HepG2 (cell line): ENCODE measurements at regions not wholly inside any gene's neighbourhood (a gene's known extent, or its start where the extent isn't known, plus 50 kb on each side); places are given as distances from the start of the nearest gene placed in this dataset.

Experiments
- ATAC-seq: fragments of 200-7000 bp; cut with Tn5 transposase; 3 replicates; pipeline ENCODE4 v1.9.1; 2020; ENCODE audit warnings: mild to moderate bottlenecking, moderate library complexity
- BruUV-seq: library from RNA; stranded (reverse); fragments of 400-500 nt; replicated peaks from 2 replicates; lab custom pipeline; 2021; lab: Mats Ljungman, UMichigan
- CTCF ChIA-PET: fragments of 300-600 bp; formaldehyde crosslinking; extraction: SDS; loops from one replicate; lab custom pipeline; 2021; ENCODE audit warnings: low total read pairs, inconsistent platforms, low intra/inter-chr PET ratio; lab: Yijun Ruan, JAX
- POLR2A ChIA-PET: fragments of 350-600 bp; sonication (Branson Sonifier 250); formaldehyde crosslinking; loops from one replicate; lab custom pipeline; 2020; ENCODE audit warnings: antibody characterized with exemption, inconsistent platforms; lab: Yijun Ruan, JAX
- DNase-seq: peaks from one replicate; pipeline ENCODE4 v3.0.0-alpha.2; 2015; ENCODE audit warnings: low spot score
- FAIRE-seq: peaks from 3 replicates; lab custom pipeline; 2011; peaks lifted over from hg19 to GRCh38; lab: Jason Lieb, UNC
- H2AFZ ChIP-seq: one replicate; pipeline ENCODE4 v1.6.1; 2011; ENCODE audit warnings: low read length, inconsistent platforms
- H3K27ac ChIP-seq: fragments of 300-600 bp; 3 replicates; pipeline ENCODE4 v1.8.0; 2011; ENCODE audit warnings: mixed run types, mild to moderate bottlenecking, mixed read lengths, low read length, inconsistent platforms; ENCODE audit not compliant: insufficient read depth; ENCODE audit errors: extremely low read length
- H3K27me3 ChIP-seq, 2 experiments: fragments of 200-600 bp in 1 of 2; 2 replicates in 1 of 2; 3 replicates in 1 of 2; pipeline versions ENCODE4 v1.6.0 to v1.8.0; 2011; ENCODE audit warnings: low read length in 2 of 2, mild to moderate bottlenecking in 2 of 2, moderate library complexity in 2 of 2, inconsistent platforms in 1 of 2; ENCODE audit not compliant: insufficient read depth in 2 of 2, control insufficient read depth in 1 of 2
- H3K36me3 ChIP-seq, 2 experiments: fragments of 200-600 bp in 1 of 2; replicated peaks in 1 of 2; 2 replicates in 1 of 2; 3 replicates in 1 of 2; pipeline versions ENCODE4 v1.5.1 to v1.8.0; 2011; ENCODE audit warnings: low read length in 2 of 2, inconsistent platforms in 1 of 2; ENCODE audit not compliant: insufficient read depth in 2 of 2, control insufficient read depth in 1 of 2
- H3K4me1 ChIP-seq: 2 replicates; pipeline ENCODE4 v1.5.1; 2012; ENCODE audit warnings: low read length, inconsistent platforms; ENCODE audit not compliant: insufficient read depth
- H3K4me2 ChIP-seq: 2 replicates; pipeline ENCODE4 v1.6.0; 2011; ENCODE audit warnings: low read depth, low read length, inconsistent platforms
- H3K4me3 ChIP-seq, 3 experiments: fragments of 200-600 bp in 1 of 3; sonication (generic), shearing (Covaris generic) in 1 of 3; replicated peaks in 1 of 3; 2 replicates each; pipeline ENCODE4 v1.5.1; 2011 to 2016; ENCODE audit warnings: low read length in 3 of 3, inconsistent platforms in 2 of 3, low read depth in 2 of 3, mild to moderate bottlenecking in 2 of 3, control low read depth in 1 of 3, mixed read lengths in 1 of 3; ENCODE audit not compliant: insufficient read depth in 1 of 3
- H3K79me2 ChIP-seq: one replicate; pipeline ENCODE4 v1.6.1; 2011; ENCODE audit warnings: low read length, inconsistent platforms; ENCODE audit not compliant: insufficient read depth
- H3K9ac ChIP-seq: 2 replicates; pipeline ENCODE4 v1.6.0; 2011; ENCODE audit warnings: mild to moderate bottlenecking, low read depth, low read length, inconsistent platforms; ENCODE audit not compliant: insufficient read depth
- H3K9me3 ChIP-seq: 2 replicates; pipeline ENCODE4 v1.5.1; 2012; ENCODE audit warnings: mild to moderate bottlenecking, low read length
- H4K20me1 ChIP-seq: 2 replicates; pipeline ENCODE4 v1.6.0; 2011; ENCODE audit warnings: inconsistent platforms, mild to moderate bottlenecking, low read length, moderate library complexity; ENCODE audit not compliant: insufficient read depth
- CEBPB ChIP-seq: IDR thresholded peaks from 2 replicates; pipeline ENCODE4 v1.6.1; 2011; ENCODE audit warnings: low read depth, low read length, improper control_type of control experiment, borderline replicate concordance
- ELF1 ChIP-seq: sonication (generic); formaldehyde crosslinking; IDR thresholded peaks from 2 replicates; pipeline ENCODE4 v1.4.0; 2020; ENCODE audit warnings: missing genetic modification reagents
- GABPB1 ChIP-seq: IDR thresholded peaks from 2 replicates; pipeline ENCODE4 v1.6.1; 2016; ENCODE audit warnings: mild to moderate bottlenecking, missing genetic modification reagents, moderate library complexity, missing compliant biosample characterization
- ISX ChIP-seq: sonication (generic); formaldehyde crosslinking; conservative IDR thresholded peaks from 2 replicates; pipeline ENCODE4 v1.5.0; 2020; ENCODE audit warnings: missing genetic modification reagents
- SAP130 ChIP-seq: IDR thresholded peaks from 2 replicates; pipeline ENCODE4 v1.6.1; 2016; ENCODE audit warnings: low read depth
- ZNF17 ChIP-seq: sonication (generic); formaldehyde crosslinking; IDR thresholded peaks from 2 replicates; pipeline ENCODE4 v1.5.0; 2020; ENCODE audit warnings: mild to moderate bottlenecking, missing genetic modification reagents
- ZNF543 ChIP-seq: sonication (generic); formaldehyde crosslinking; IDR thresholded peaks from 2 replicates; pipeline ENCODE4 v1.4.0; 2020; ENCODE audit warnings: mild to moderate bottlenecking, missing genetic modification reagents
- ZNF678 ChIP-seq: sonication (generic); formaldehyde crosslinking; IDR thresholded peaks from 2 replicates; pipeline ENCODE4 v1.4.0; 2020; ENCODE audit warnings: mild to moderate bottlenecking, missing genetic modification reagents
- WGBS: methylation state at CpG from one replicate; pipeline ENCODE4 v1.1.6; 2017; ENCODE audit warnings: low lambda C conversion rate; 5-methylcytosine and 5-hydroxymethylcytosine counted together
- in situ Hi-C: cut with HindIII; loops from 2 replicates; pipeline ENCODE4 v1.10.0; 2017; ENCODE audit warnings: low pct_unique_long_range_greater_than_20kb; ENCODE audit not compliant: extremely low pct_ligation_motif_present
- intact Hi-C: fragments of 100-400 bp; cut with micrococcal nuclease; formaldehyde crosslinking; loops from one replicate; pipeline ENCODE4 v1.10.0; 2022; ENCODE audit not compliant: unreplicated experiment
- TF ChIP-seq, protein P1 (sequence below): sonication (generic); formaldehyde crosslinking; IDR thresholded peaks from 2 replicates; pipeline ENCODE4 v1.4.0; 2020; ENCODE audit warnings: missing genetic modification reagents, borderline replicate concordance
- TF ChIP-seq, protein P2 (sequence below): sonication (generic); formaldehyde crosslinking; IDR thresholded peaks from 2 replicates; pipeline ENCODE4 v1.4.0; 2020; ENCODE audit warnings: missing genetic modification reagents
- TF ChIP-seq, protein P3 (sequence below): sonication (generic); formaldehyde crosslinking; IDR thresholded peaks from 2 replicates; pipeline ENCODE4 v1.4.0; 2020; ENCODE audit warnings: missing genetic modification reagents
- TF ChIP-seq, protein P4 (sequence below): sonication (generic); formaldehyde crosslinking; IDR thresholded peaks from 2 replicates; pipeline ENCODE4 v1.5.0; 2020; ENCODE audit warnings: missing genetic modification reagents
- TF ChIP-seq, protein P5 (sequence below): sonication (generic); formaldehyde crosslinking; IDR thresholded peaks from 2 replicates; pipeline ENCODE4 v1.9.0; 2021; ENCODE audit warnings: missing genetic modification reagents, borderline replicate concordance
- TF ChIP-seq, protein P6 (sequence below): IDR thresholded peaks from 2 replicates; pipeline ENCODE4 v1.4.0; 2020; ENCODE audit warnings: mild to moderate bottlenecking, missing genetic modification reagents

DNA sequence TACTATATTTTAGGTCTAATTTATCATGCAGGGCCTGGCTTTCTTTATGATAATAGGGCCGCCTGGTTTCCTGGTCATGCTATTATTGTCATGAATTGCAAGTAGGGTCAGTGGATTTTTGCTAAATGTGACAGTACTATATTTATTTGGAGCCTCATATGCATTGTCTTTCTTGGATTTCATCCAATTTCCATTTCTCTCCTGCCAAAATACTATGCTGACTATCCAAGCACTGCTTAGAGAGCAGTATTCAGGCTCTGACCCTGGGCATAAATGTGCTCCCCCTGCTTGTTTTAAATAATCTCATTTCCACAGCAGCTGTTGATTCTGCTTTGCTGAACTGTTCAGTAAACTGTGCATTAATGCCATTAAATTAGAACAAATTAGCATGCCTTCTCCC lies 269.3 kb downstream of the GPM6A start (continued):
- TF ChIP-seq, protein P1, sequence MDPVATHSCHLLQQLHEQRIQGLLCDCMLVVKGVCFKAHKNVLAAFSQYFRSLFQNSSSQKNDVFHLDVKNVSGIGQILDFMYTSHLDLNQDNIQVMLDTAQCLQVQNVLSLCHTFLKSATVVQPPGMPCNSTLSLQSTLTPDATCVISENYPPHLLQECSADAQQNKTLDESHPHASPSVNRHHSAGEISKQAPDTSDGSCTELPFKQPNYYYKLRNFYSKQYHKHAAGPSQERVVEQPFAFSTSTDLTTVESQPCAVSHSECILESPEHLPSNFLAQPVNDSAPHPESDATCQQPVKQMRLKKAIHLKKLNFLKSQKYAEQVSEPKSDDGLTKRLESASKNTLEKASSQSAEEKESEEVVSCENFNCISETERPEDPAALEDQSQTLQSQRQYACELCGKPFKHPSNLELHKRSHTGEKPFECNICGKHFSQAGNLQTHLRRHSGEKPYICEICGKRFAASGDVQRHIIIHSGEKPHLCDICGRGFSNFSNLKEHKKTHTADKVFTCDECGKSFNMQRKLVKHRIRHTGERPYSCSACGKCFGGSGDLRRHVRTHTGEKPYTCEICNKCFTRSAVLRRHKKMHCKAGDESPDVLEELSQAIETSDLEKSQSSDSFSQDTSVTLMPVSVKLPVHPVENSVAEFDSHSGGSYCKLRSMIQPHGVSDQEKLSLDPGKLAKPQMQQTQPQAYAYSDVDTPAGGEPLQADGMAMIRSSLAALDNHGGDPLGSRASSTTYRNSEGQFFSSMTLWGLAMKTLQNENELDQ (CRISPR knock-in tag): no peak
- TF ChIP-seq, protein P2, sequence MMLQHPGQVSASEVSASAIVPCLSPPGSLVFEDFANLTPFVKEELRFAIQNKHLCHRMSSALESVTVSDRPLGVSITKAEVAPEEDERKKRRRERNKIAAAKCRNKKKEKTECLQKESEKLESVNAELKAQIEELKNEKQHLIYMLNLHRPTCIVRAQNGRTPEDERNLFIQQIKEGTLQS: no peak

DNA sequence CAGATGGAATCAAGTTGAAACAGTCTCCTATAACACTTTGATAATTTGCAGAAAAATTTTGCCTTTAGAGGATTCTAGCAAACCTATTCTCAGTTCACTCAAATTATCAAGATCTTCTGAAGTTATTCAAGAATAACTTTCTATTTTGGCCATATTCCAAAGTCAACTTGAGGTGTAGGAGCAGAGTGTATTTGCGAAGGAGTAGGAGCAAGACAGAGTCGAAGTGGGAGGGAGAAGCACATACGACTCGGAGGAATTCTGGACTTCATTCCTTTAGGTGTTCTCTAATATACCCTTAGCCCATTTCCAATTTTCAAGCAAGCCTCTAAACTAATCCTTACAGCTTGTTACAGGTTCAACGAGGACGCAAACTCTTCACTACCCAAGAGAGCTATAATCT lies 252.9 kb downstream of the GPM6A start:
- no TSS peak for BruUV-seq
- FAIRE-seq: no peak
- WGBS: 41% methylated on average over 6 of the region's 6 CpGs
- TF ChIP-seq, protein P3, sequence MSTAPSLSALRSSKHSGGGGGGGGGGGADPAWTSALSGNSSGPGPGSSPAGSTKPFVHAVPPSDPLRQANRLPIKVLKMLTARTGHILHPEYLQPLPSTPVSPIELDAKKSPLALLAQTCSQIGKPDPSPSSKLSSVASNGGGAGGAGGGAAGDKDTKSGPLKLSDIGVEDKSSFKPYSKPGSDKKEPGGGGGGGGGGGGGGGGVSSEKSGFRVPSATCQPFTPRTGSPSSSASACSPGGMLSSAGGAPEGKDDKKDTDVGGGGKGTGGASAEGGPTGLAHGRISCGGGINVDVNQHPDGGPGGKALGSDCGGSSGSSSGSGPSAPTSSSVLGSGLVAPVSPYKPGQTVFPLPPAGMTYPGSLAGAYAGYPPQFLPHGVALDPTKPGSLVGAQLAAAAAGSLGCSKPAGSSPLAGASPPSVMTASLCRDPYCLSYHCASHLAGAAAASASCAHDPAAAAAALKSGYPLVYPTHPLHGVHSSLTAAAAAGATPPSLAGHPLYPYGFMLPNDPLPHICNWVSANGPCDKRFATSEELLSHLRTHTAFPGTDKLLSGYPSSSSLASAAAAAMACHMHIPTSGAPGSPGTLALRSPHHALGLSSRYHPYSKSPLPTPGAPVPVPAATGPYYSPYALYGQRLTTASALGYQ: no peak
- no peak for TF ChIP-seq ISX
- TF ChIP-seq SAP130 (CRISPR knock-in tag): no peak
- no peak for TF ChIP-seq ZNF543 (CRISPR knock-in tag)
- no peak for TF ChIP-seq GABPB1 (CRISPR knock-in tag)
- TF ChIP-seq ZNF17 (CRISPR knock-in tag): no peak
- TF ChIP-seq, protein P4, sequence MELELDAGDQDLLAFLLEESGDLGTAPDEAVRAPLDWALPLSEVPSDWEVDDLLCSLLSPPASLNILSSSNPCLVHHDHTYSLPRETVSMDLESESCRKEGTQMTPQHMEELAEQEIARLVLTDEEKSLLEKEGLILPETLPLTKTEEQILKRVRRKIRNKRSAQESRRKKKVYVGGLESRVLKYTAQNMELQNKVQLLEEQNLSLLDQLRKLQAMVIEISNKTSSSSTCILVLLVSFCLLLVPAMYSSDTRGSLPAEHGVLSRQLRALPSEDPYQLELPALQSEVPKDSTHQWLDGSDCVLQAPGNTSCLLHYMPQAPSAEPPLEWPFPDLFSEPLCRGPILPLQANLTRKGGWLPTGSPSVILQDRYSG: no peak
- TF ChIP-seq CEBPB: no peak
- TF ChIP-seq, protein P5, sequence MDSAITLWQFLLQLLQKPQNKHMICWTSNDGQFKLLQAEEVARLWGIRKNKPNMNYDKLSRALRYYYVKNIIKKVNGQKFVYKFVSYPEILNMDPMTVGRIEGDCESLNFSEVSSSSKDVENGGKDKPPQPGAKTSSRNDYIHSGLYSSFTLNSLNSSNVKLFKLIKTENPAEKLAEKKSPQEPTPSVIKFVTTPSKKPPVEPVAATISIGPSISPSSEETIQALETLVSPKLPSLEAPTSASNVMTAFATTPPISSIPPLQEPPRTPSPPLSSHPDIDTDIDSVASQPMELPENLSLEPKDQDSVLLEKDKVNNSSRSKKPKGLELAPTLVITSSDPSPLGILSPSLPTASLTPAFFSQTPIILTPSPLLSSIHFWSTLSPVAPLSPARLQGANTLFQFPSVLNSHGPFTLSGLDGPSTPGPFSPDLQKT (CRISPR knock-in tag): no peak
- TF ChIP-seq ELF1: no peak
- no peak for TF ChIP-seq ZNF678
- TF ChIP-seq, protein P6, sequence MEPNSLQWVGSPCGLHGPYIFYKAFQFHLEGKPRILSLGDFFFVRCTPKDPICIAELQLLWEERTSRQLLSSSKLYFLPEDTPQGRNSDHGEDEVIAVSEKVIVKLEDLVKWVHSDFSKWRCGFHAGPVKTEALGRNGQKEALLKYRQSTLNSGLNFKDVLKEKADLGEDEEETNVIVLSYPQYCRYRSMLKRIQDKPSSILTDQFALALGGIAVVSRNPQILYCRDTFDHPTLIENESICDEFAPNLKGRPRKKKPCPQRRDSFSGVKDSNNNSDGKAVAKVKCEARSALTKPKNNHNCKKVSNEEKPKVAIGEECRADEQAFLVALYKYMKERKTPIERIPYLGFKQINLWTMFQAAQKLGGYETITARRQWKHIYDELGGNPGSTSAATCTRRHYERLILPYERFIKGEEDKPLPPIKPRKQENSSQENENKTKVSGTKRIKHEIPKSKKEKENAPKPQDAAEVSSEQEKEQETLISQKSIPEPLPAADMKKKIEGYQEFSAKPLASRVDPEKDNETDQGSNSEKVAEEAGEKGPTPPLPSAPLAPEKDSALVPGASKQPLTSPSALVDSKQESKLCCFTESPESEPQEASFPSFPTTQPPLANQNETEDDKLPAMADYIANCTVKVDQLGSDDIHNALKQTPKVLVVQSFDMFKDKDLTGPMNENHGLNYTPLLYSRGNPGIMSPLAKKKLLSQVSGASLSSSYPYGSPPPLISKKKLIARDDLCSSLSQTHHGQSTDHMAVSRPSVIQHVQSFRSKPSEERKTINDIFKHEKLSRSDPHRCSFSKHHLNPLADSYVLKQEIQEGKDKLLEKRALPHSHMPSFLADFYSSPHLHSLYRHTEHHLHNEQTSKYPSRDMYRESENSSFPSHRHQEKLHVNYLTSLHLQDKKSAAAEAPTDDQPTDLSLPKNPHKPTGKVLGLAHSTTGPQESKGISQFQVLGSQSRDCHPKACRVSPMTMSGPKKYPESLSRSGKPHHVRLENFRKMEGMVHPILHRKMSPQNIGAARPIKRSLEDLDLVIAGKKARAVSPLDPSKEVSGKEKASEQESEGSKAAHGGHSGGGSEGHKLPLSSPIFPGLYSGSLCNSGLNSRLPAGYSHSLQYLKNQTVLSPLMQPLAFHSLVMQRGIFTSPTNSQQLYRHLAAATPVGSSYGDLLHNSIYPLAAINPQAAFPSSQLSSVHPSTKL (CRISPR knock-in tag): no peak

More for the DNA sequence above, 252.9 kb downstream of the GPM6A start:
- Histone ChIP-seq H3K27ac (no peak overlapping the region), H3K4me1 (no peaks in the 10 kb centered on the region), H3K4me3 (no peak overlapping the region), H3K36me3 (no peaks in the 10 kb centered on the region), H4K20me1 (no peaks in the 10 kb centered on the region), H3K4me2 (no peak overlapping the region), H2AFZ (no peak overlapping the region), H3K27me3 (no peaks in the 10 kb centered on the region), H3K9me3 (no peaks in the 10 kb centered on the region), H3K9ac (no peak overlapping the region), H3K79me2 (no peaks in the 10 kb centered on the region)
- POLR2A ChIA-PET: no interaction called here
- intact Hi-C loops: no loop called here
- DNase-seq (no peak), ATAC-seq (no peak)
- CTCF ChIA-PET: no interaction called here
- in situ Hi-C loops: no loop called here
